H9 (cell line): ENCODE measurements at regions not wholly inside any gene's neighbourhood (a gene's known extent, or its start where the extent isn't known, plus 50 kb on each side); places are given as distances from the start of the nearest gene placed in this dataset.
"Not testable (repeated sequence)": the region's sequence is repeated elsewhere in the genome, so short reads cannot be mapped to it uniquely, and the experiment has no call there.

ENCODE experiments used
- DNase-seq: peaks from one replicate; pipeline ENCODE4 v3.0.0-alpha.2; 2017
- H2AFZ ChIP-seq: one replicate; pipeline ENCODE4 v1.6.1; 2013; ENCODE audit warnings: mild to moderate bottlenecking, low read length, control low read depth, moderate library complexity
- H2AK5ac ChIP-seq: 2 replicates; pipeline ENCODE4 v1.6.1; 2013; ENCODE audit warnings: low read length, control low read depth, mixed read lengths; ENCODE audit not compliant: insufficient read length
- H2BK120ac ChIP-seq: one replicate; pipeline ENCODE4 v1.6.1; 2013; ENCODE audit warnings: low read depth, mild to moderate bottlenecking, low read length, control low read depth, inconsistent platforms; ENCODE audit not compliant: poor library complexity, severe bottlenecking
- H2BK12ac ChIP-seq: 2 replicates; pipeline ENCODE4 v1.6.1; 2013; ENCODE audit warnings: low read length, control low read depth, mixed read lengths, low read depth; ENCODE audit not compliant: insufficient read length
- H2BK15ac ChIP-seq: 2 replicates; pipeline ENCODE4 v1.6.1; 2013; ENCODE audit warnings: low read depth, low read length, control low read depth
- H2BK20ac ChIP-seq: one replicate; pipeline ENCODE4 v1.6.1; 2013; ENCODE audit warnings: low read depth, mild to moderate bottlenecking, low read length, control low read depth, inconsistent platforms; ENCODE audit not compliant: poor library complexity, severe bottlenecking
- H2BK5ac ChIP-seq: 2 replicates; pipeline ENCODE4 v1.6.1; 2013; ENCODE audit warnings: low read length, control low read depth, mixed read lengths; ENCODE audit not compliant: insufficient read length
- H3K14ac ChIP-seq: 2 replicates; pipeline ENCODE4 v1.6.1; 2013; ENCODE audit warnings: low read length, control low read depth; ENCODE audit not compliant: insufficient read depth
- H3K18ac ChIP-seq: 2 replicates; pipeline ENCODE4 v1.6.1; 2013; ENCODE audit warnings: low read depth, mild to moderate bottlenecking, mixed read lengths, low read length, control low read depth; ENCODE audit not compliant: insufficient read length
- H3K23ac ChIP-seq: 2 replicates; pipeline ENCODE4 v1.6.1; 2013; ENCODE audit warnings: low read length, control low read depth, mixed read lengths, low read depth; ENCODE audit not compliant: insufficient read length
- H3K23me2 ChIP-seq: 2 replicates; pipeline ENCODE4 v1.6.1; 2013; ENCODE audit warnings: low read depth, mild to moderate bottlenecking, mixed read lengths, low read length, control low read depth; ENCODE audit not compliant: insufficient read length, poor library complexity, severe bottlenecking
- H3K27ac ChIP-seq: 2 replicates; pipeline ENCODE4 v1.5.1; 2013; ENCODE audit warnings: low read length, control low read depth, mixed read lengths, low read depth; ENCODE audit not compliant: insufficient read length
- H3K27me3 ChIP-seq: 2 replicates; pipeline ENCODE4 v1.6.1; 2013; ENCODE audit warnings: low read length, control low read depth, inconsistent platforms; ENCODE audit not compliant: insufficient read depth
- H3K4ac ChIP-seq: 2 replicates; pipeline ENCODE4 v1.6.1; 2013; ENCODE audit warnings: low read depth, mild to moderate bottlenecking, control low read depth, inconsistent platforms, low read length, moderate library complexity
- H3K4me1 ChIP-seq: 2 replicates; pipeline ENCODE4 v1.6.1; 2013; ENCODE audit warnings: low read length, control low read depth, inconsistent platforms; ENCODE audit not compliant: insufficient read depth
- H3K4me2 ChIP-seq: 2 replicates; pipeline ENCODE4 v1.6.1; 2013; ENCODE audit warnings: low read length, control low read depth, mixed read lengths; ENCODE audit not compliant: insufficient read length, insufficient read depth
- H3K56ac ChIP-seq: 2 replicates; pipeline ENCODE4 v1.6.1; 2013; ENCODE audit warnings: low read depth, mild to moderate bottlenecking, mixed read lengths, low read length, control low read depth; ENCODE audit not compliant: insufficient read length
- H3K79me1 ChIP-seq: 2 replicates; pipeline ENCODE4 v1.6.1; 2013; ENCODE audit warnings: low read depth, mild to moderate bottlenecking, moderate library complexity, low read length, control low read depth, inconsistent platforms; ENCODE audit not compliant: insufficient read depth, poor library complexity, severe bottlenecking
- H3K79me2 ChIP-seq: 2 replicates; pipeline ENCODE4 v1.6.1; 2013; ENCODE audit warnings: low read length, control low read depth, inconsistent platforms; ENCODE audit not compliant: insufficient read depth
- H3K9ac ChIP-seq: 2 replicates; pipeline ENCODE4 v1.6.1; 2013; ENCODE audit warnings: low read length, control low read depth, mixed read lengths; ENCODE audit not compliant: insufficient read length; ENCODE audit errors: extremely low read depth
- H3K9me3 ChIP-seq: one replicate; pipeline ENCODE4 v1.6.1; 2013; ENCODE audit warnings: low read depth, low read length, inconsistent platforms; ENCODE audit not compliant: control insufficient read depth
- H3T11ph ChIP-seq: one replicate; pipeline ENCODE4 v1.6.1; 2013; ENCODE audit warnings: mild to moderate bottlenecking, low read length, control low read depth, inconsistent platforms
- H4K20me1 ChIP-seq: one replicate; pipeline ENCODE4 v1.6.1; 2013; ENCODE audit not compliant: control insufficient read depth, insufficient read length, insufficient read depth
- H4K5ac ChIP-seq: 2 replicates; pipeline ENCODE4 v1.6.1; 2013; ENCODE audit warnings: low read depth, mild to moderate bottlenecking, mixed read lengths, low read length, control low read depth; ENCODE audit not compliant: insufficient read length
- H4K8ac ChIP-seq: replicated peaks from 2 replicates; pipeline ENCODE4 v1.6.1; 2013; ENCODE audit warnings: low read length, control low read depth, mixed read lengths, low read depth; ENCODE audit not compliant: insufficient read length
- H4K91ac ChIP-seq: 2 replicates; pipeline ENCODE4 v1.6.1; 2013; ENCODE audit warnings: low read depth, mild to moderate bottlenecking, moderate library complexity, mixed read lengths, low read length, control low read depth; ENCODE audit not compliant: insufficient read length
- H3K27ac Mint-ChIP-seq, 3 experiments: 2 replicates in 2 of 3; 3 replicates in 1 of 3; pipeline ENCODE4 v1.8.0; 2020 to 2021; ENCODE audit warnings: mixed read lengths in 3 of 3, mild to moderate bottlenecking in 1 of 3, moderate library complexity in 1 of 3
- H3K27me3 Mint-ChIP-seq: 2 replicates; pipeline ENCODE4 v1.8.0; 2021; ENCODE audit warnings: low read depth, mild to moderate bottlenecking, moderate library complexity, mixed read lengths
- H3K36me3 Mint-ChIP-seq, 3 experiments: 2 replicates in 2 of 3; 3 replicates in 1 of 3; pipeline ENCODE4 v1.8.0; 2020 to 2021; ENCODE audit warnings: low read depth in 3 of 3, mixed read lengths in 3 of 3; ENCODE audit not compliant: insufficient read depth in 1 of 3
- H3K4me1 Mint-ChIP-seq, 2 experiments: 2 replicates each; pipeline ENCODE4 v1.8.0; 2020; ENCODE audit warnings: mixed read lengths in 2 of 2
- H3K4me3 Mint-ChIP-seq, 2 experiments: 2 replicates in 1 of 2; 3 replicates in 1 of 2; pipeline ENCODE4 v1.8.0; 2020 to 2021; ENCODE audit warnings: mild to moderate bottlenecking in 2 of 2, mixed read lengths in 2 of 2, moderate library complexity in 1 of 2
- H3K9me3 Mint-ChIP-seq, 2 experiments: 2 replicates in 1 of 2; 3 replicates in 1 of 2; pipeline ENCODE4 v1.8.0; 2020; ENCODE audit warnings: mild to moderate bottlenecking in 2 of 2, mixed read lengths in 2 of 2, moderate library complexity in 1 of 2
- CTCF ChIP-seq: fragments of 200-600 bp; sonication (generic); conservative IDR thresholded peaks from 3 replicates; pipeline ENCODE4 v1.8.0; 2021; ENCODE audit warnings: antibody characterized with exemption, mild to moderate bottlenecking

GRCh38 chr2:195330513-195330956 lies 326.5 kb upstream of the SLC39A10 start:
- no peak overlapping the region for H3K14ac ChIP-seq
- no peak overlapping the region for H3T11ph ChIP-seq
- no peaks in the 10 kb centered on the region for H3K23me2 ChIP-seq
- H3K23ac ChIP-seq, result no peak overlapping the region
- H3K27ac ChIP-seq, result no peak overlapping the region
- H3K9me3 ChIP-seq, result no peaks in the 10 kb centered on the region
- no peaks in the 10 kb centered on the region for H3K4me1 Mint-ChIP-seq
- H2AK5ac ChIP-seq, result no peak overlapping the region
- no peak overlapping the region for H3K4me2 ChIP-seq
- no peak overlapping the region for H4K8ac ChIP-seq
- no peak overlapping the region for H2BK12ac ChIP-seq
- no peak overlapping the region for H3K4me3 Mint-ChIP-seq
- no peak overlapping the region for H4K5ac ChIP-seq
- H3K18ac ChIP-seq, result no peak overlapping the region
- H2AFZ ChIP-seq, result no peak overlapping the region
- H3K27ac Mint-ChIP-seq, result no peak overlapping the region
- no peak overlapping the region for H3K4ac ChIP-seq
- no peaks in the 10 kb centered on the region for H3K36me3 Mint-ChIP-seq
- no peak overlapping the region for H3K56ac ChIP-seq
- H3K27me3 Mint-ChIP-seq, result no peaks in the 10 kb centered on the region
- H3K9me3 Mint-ChIP-seq, result no peaks in the 10 kb centered on the region; a peak in 2 of 5 replicates
- H3K79me2 ChIP-seq, result no peaks in the 10 kb centered on the region
- no peaks in the 10 kb centered on the region for H3K79me1 ChIP-seq
- H3K9ac ChIP-seq, result no peak overlapping the region
- no peak overlapping the region for H4K91ac ChIP-seq
- H2BK5ac ChIP-seq, result no peak overlapping the region
- H4K20me1 ChIP-seq, result no peaks in the 10 kb centered on the region
- H3K27me3 ChIP-seq, result no peaks in the 10 kb centered on the region
- no peak overlapping the region for H2BK20ac ChIP-seq
- no peaks in the 10 kb centered on the region for H3K4me1 ChIP-seq
- no peak overlapping the region for H2BK15ac ChIP-seq
- no peak for DNase-seq
- TF ChIP-seq CTCF, result no peak
- H2BK120ac ChIP-seq, result no peak overlapping the region

GRCh38 chr2:195329784-195330183 lies 327.2 kb upstream of the SLC39A10 start:
- not testable (repeated sequence) for H3K9me3 ChIP-seq, H3K9me3 Mint-ChIP-seq, H2AFZ ChIP-seq, H3K27me3 ChIP-seq, H2BK5ac ChIP-seq, H3K79me1 ChIP-seq, H3K36me3 Mint-ChIP-seq, H3K4me1 ChIP-seq, DNase-seq, H2BK120ac ChIP-seq, H3K27ac ChIP-seq, H3T11ph ChIP-seq, H3K4me3 Mint-ChIP-seq, H3K4ac ChIP-seq, H4K91ac ChIP-seq, H2BK20ac ChIP-seq, H3K4me2 ChIP-seq, H3K14ac ChIP-seq, H2BK12ac ChIP-seq, H3K23ac ChIP-seq, H4K8ac ChIP-seq, H3K4me1 Mint-ChIP-seq, H3K23me2 ChIP-seq, H4K5ac ChIP-seq, H2BK15ac ChIP-seq, H3K27ac Mint-ChIP-seq, H2AK5ac ChIP-seq, H3K18ac ChIP-seq, H4K20me1 ChIP-seq, H3K79me2 ChIP-seq, H3K56ac ChIP-seq, H3K27me3 Mint-ChIP-seq, H3K9ac ChIP-seq
